DND-41 (cell line): ENCODE measurements at regions not wholly inside any gene's neighbourhood (a gene's known extent, or its start where the extent isn't known, plus 50 kb on each side); places are given as distances from the start of the nearest gene placed in this dataset.

ENCODE experiments used
- ATAC-seq: fragments of 200-7000 bp; cut with Tn5 transposase; 3 replicates; pipeline ENCODE4 v1.9.1; 2021; ENCODE audit warnings: low read depth; ENCODE audit not compliant: insufficient read depth
- DNase-seq: peaks from one replicate; pipeline ENCODE4 v3.0.0-alpha.2; 2020
- H2AFZ ChIP-seq: 2 replicates; pipeline ENCODE4 v1.6.0; 2012; ENCODE audit warnings: low read depth, low read length
- H3K27ac ChIP-seq: 2 replicates; pipeline ENCODE4 v1.5.1; 2012; ENCODE audit warnings: low read length, inconsistent platforms
- H3K27me3 ChIP-seq: fragments of 200-600 bp; sonication (generic); 2 replicates; pipeline ENCODE4 v1.6.0; 2012; ENCODE audit warnings: low read length, mild to moderate bottlenecking, inconsistent platforms; ENCODE audit not compliant: insufficient read depth, poor library complexity
- H3K36me3 ChIP-seq: 2 replicates; pipeline ENCODE4 v1.5.1; 2012; ENCODE audit warnings: low read length, inconsistent platforms; ENCODE audit not compliant: insufficient read depth
- H3K4me1 ChIP-seq: 2 replicates; pipeline ENCODE4 v1.5.1; 2012; ENCODE audit warnings: mild to moderate bottlenecking, low read length; ENCODE audit not compliant: insufficient read depth
- H3K4me2 ChIP-seq: 2 replicates; pipeline ENCODE4 v1.6.0; 2012; ENCODE audit warnings: mild to moderate bottlenecking, moderate library complexity, low read length, inconsistent platforms; ENCODE audit not compliant: insufficient read depth
- H3K4me3 ChIP-seq, 2 experiments: fragments of 200-600 bp in 1 of 2; shearing (Covaris generic) in 1 of 2; 2 replicates each; pipeline ENCODE4 v1.5.1; 2012 to 2016; ENCODE audit warnings: inconsistent platforms in 2 of 2, low read length in 2 of 2, mild to moderate bottlenecking in 2 of 2, low read depth in 1 of 2, moderate library complexity in 1 of 2
- H3K79me2 ChIP-seq: 2 replicates; pipeline ENCODE4 v1.6.0; 2012; ENCODE audit warnings: low read length, inconsistent platforms; ENCODE audit not compliant: insufficient read depth
- H3K9ac ChIP-seq: 2 replicates; pipeline ENCODE4 v1.6.0; 2012; ENCODE audit warnings: low read depth, mild to moderate bottlenecking, inconsistent platforms, low read length, moderate library complexity
- H3K9me3 ChIP-seq: 2 replicates; pipeline ENCODE4 v1.5.1; 2012; ENCODE audit warnings: low read length, moderate library complexity, mild to moderate bottlenecking, inconsistent platforms; ENCODE audit not compliant: insufficient read depth, severe bottlenecking
- H4K20me1 ChIP-seq: 2 replicates; pipeline ENCODE4 v1.6.0; 2012; ENCODE audit warnings: low read length; ENCODE audit not compliant: insufficient read depth
- EZH2 ChIP-seq: IDR thresholded peaks from 3 replicates; pipeline ENCODE4 v1.6.1; 2012; ENCODE audit warnings: borderline replicate concordance, low read depth, mild to moderate bottlenecking, moderate library complexity, low read length, inconsistent platforms; ENCODE audit not compliant: severe bottlenecking
- TF ChIP-seq, protein P1 (sequence below): IDR thresholded peaks from 2 replicates; pipeline ENCODE4 v1.5.1; 2012; ENCODE audit warnings: borderline replicate concordance, low read length, moderate library complexity, mild to moderate bottlenecking; ENCODE audit not compliant: poor library complexity, severe bottlenecking; ENCODE audit errors: extremely low read depth

DNA sequence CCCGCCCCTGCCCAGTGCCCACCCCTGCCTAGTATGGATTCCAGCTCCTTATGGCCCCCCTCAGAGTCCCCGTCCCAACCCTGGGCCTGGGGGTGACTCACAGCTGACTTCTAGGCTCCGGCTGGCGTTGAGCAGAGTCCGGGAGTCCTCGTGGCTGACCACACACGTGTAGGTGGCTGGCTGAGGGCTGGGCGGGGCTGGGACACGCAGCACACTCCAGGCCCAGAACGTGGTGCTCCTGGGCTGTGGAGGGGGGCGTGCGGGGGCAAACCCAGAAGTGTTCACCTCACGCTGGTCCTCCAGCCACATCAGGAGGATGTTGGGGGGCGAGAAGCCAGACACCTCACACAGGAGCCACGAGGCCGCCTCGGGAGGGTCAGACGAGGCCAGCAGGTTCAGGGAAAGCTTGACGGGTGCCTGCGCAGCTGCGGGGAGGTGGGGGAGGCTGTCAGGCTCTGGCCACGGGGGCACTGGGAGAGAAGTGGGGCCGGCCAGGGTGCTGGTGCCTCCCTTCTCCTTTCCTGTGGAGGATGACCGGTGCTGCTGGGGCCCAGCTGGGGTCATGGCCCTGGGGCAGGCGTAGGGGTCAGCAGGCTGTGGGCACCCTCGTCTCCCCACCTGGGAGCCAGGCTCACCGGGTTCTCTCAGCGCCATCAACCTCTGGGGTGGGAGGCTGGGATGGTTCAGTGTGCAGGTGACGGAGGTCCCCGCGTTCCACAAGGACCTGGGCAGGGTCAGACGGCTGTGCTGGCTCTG, 314.1 kb downstream of the TMEM121 start:
- Histone ChIP-seq H3K9ac (no peak overlapping the region), H3K36me3 (no peaks in the 10 kb centered on the region), H3K9me3 (no peaks in the 10 kb centered on the region), H3K4me1 (no peaks in the 10 kb centered on the region), H3K4me3 (no peak overlapping the region), H3K79me2 (no peaks in the 10 kb centered on the region), H3K27ac (no peak overlapping the region), H2AFZ (no peak overlapping the region), H4K20me1 (peaks cover 7% of the 10 kb centered on the region; the same call in 1 of the 2 replicates), H3K4me2 (no peak overlapping the region), H3K27me3 (peaks cover 6% of the 10 kb centered on the region)
- ATAC-seq (no peak), DNase-seq (no peak)
- TF ChIP-seq EZH2, result no peak
- TF ChIP-seq, protein P1, sequence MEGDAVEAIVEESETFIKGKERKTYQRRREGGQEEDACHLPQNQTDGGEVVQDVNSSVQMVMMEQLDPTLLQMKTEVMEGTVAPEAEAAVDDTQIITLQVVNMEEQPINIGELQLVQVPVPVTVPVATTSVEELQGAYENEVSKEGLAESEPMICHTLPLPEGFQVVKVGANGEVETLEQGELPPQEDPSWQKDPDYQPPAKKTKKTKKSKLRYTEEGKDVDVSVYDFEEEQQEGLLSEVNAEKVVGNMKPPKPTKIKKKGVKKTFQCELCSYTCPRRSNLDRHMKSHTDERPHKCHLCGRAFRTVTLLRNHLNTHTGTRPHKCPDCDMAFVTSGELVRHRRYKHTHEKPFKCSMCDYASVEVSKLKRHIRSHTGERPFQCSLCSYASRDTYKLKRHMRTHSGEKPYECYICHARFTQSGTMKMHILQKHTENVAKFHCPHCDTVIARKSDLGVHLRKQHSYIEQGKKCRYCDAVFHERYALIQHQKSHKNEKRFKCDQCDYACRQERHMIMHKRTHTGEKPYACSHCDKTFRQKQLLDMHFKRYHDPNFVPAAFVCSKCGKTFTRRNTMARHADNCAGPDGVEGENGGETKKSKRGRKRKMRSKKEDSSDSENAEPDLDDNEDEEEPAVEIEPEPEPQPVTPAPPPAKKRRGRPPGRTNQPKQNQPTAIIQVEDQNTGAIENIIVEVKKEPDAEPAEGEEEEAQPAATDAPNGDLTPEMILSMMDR, result no peak

DNA sequence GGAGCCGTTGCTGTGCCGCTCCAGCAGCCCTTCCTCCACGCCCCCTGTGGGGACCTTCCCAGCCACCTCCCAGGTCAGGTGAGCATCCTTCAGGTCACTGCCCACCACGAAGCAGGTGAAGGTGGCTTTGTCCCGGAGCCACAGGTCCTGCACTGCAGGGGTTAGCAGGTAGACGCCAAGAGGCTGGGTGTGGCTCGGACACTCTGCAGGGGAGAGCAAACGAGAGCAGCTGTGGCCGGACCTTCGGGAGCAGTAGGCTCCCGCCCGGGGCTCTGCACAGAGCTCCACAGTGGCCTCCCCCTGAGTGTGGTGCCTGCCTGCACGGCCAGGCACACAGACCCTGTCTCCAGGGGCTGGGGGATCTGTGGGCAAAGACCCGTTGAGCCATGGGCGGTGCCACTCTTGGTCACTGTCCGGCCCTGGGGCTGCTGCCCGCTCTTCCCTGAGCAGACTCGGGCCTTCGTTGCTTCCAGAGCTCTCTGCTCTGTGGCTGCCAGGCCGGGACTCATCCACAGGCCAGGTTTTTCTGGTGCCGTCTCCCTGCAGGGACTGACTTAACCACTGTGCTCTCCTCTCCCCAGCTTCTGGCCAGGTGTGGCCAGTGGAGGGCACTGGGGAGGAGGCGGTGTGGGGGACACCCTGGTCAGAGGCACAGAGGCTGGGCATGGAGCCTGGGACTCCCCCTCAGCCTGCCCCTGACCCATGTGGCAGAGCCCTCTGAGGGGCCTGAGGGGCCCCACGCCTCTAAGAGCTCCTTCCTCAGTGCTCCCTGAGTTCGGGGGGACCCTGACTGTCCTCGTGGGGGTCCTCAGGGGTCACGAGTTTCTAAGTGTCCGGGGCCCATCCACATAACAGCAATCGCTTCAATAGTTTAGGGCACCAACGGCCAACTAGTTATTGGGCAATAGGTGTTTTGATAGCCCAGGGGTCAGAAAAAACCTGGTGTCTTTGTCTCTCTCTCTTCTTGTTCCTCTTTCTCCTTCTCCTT, 314.9 kb downstream of the TMEM121 start:
- H3K27ac ChIP-seq, result no peak overlapping the region
- H3K79me2 ChIP-seq, result no peaks in the 10 kb centered on the region
- H3K4me1 ChIP-seq, result no peaks in the 10 kb centered on the region
- no peak overlapping the region for H3K4me3 ChIP-seq
- H3K36me3 ChIP-seq, result no peaks in the 10 kb centered on the region
- DNase-seq (no peak), ATAC-seq (no peak)
- no peak overlapping the region for H3K9ac ChIP-seq
- peaks cover 3% of the 10 kb centered on the region; the same call in 1 of the 2 replicates for H4K20me1 ChIP-seq
- no peak for TF ChIP-seq EZH2
- H2AFZ ChIP-seq, result no peak overlapping the region
- no peaks in the 10 kb centered on the region for H3K9me3 ChIP-seq
- peaks cover 2% of the 10 kb centered on the region for H3K27me3 ChIP-seq
- no peak overlapping the region for H3K4me2 ChIP-seq

DNA sequence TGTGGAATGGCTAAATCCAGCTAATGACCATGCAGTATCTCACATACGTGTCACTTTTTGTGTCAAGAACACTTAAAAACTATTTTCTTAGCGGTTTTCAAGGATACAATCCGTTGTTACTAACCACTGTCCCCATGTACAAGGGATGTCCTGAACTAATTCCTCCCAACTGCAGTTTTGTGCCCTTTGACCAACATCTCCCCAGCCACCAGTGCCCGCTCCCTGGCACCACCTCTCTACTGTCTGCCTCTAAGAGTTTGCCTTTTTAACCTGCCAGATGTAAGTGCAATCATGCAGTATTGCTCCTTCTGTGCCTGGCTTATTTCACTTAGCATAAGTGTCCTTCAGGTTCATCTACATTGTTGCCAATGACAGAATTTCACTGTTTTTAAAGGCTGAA, 315.7 kb downstream of the TMEM121 start:
- Histone ChIP-seq H3K9ac (no peak overlapping the region), H3K4me1 (no peaks in the 10 kb centered on the region), H3K4me3 (no peak overlapping the region), H2AFZ (no peak overlapping the region), H3K4me2 (no peak overlapping the region), H3K36me3 (no peaks in the 10 kb centered on the region), H4K20me1 (no peaks in the 10 kb centered on the region; the same call in 1 of the 2 replicates), H3K27me3 (no peaks in the 10 kb centered on the region), H3K27ac (no peak overlapping the region), H3K79me2 (no peaks in the 10 kb centered on the region), H3K9me3 (no peaks in the 10 kb centered on the region)
- no peak for ATAC-seq
- DNase-seq, result no peak
- no peak for TF ChIP-seq EZH2
- TF ChIP-seq, protein P1, result no peak
